ENCODE measurements at regions not wholly inside any gene's neighbourhood (a gene's known extent, or its start where the extent isn't known, plus 50 kb on each side); places are given as distances from the start of the nearest gene placed in this dataset.

GRCh38 chr13:109436841-109437240, 349.5 kb downstream of the IRS2 start:
- Mint-ChIP-seq H3K9me3 (ENCODE audit: insufficient read depth) (peaks cover 5% of the 10 kb centered on the region), H3K27me3 (ENCODE audit: low read depth) (no peaks in the 10 kb centered on the region), H3K4me3 (no peak overlapping the region), H3K4me1 (ENCODE audit: low read depth) (no peaks in the 10 kb centered on the region), H3K27ac (no peak overlapping the region), H3K36me3 (ENCODE audit: low read depth) (no peaks in the 10 kb centered on the region)
- DNase-seq = no peak
- ChIA-PET CTCF (no interaction called here), POLR2A (no interaction called here)
- no peak for ATAC-seq

GRCh38 chr13:109436055-109436622, 350.2 kb downstream of the IRS2 start:
- H3K36me3 Mint-ChIP-seq (ENCODE audit: low read depth) = no peaks in the 10 kb centered on the region
- H3K9me3 Mint-ChIP-seq (ENCODE audit: insufficient read depth) = peaks cover 5% of the 10 kb centered on the region

GRCh38 chr13:109431217-109431616, 355.2 kb downstream of the IRS2 start:
- ATAC-seq (no peak), DNase-seq (no peak)
- Mint-ChIP-seq H3K36me3 (ENCODE audit: low read depth) (no peaks in the 10 kb centered on the region), H3K27ac (no peak overlapping the region), H3K4me3 (no peak overlapping the region), H3K9me3 (ENCODE audit: insufficient read depth) (peaks cover 5% of the 10 kb centered on the region), H3K27me3 (ENCODE audit: low read depth) (no peaks in the 10 kb centered on the region), H3K4me1 (ENCODE audit: low read depth) (peaks cover 3% of the 10 kb centered on the region)
- POLR2A ChIA-PET = no interaction called here
- CTCF ChIA-PET = no interaction called here

More at GRCh38 chr13:109436055-109436622, 350.2 kb downstream of the IRS2 start:
- no peak overlapping the region for H3K4me3 Mint-ChIP-seq
- ChIA-PET POLR2A (no interaction called here), CTCF (no interaction called here)
- DNase-seq (no peak), ATAC-seq (no peak)
- H3K4me1 Mint-ChIP-seq (ENCODE audit: low read depth) = no peaks in the 10 kb centered on the region
- H3K27ac Mint-ChIP-seq = no peak overlapping the region
- no peaks in the 10 kb centered on the region for H3K27me3 Mint-ChIP-seq (ENCODE audit: low read depth)

GRCh38 chr13:109428146-109428545, 358.2 kb downstream of the IRS2 start:
- peaks cover 2% of the 10 kb centered on the region for H3K9me3 Mint-ChIP-seq (ENCODE audit: insufficient read depth)
- H3K36me3 Mint-ChIP-seq (ENCODE audit: low read depth) = no peaks in the 10 kb centered on the region
- H3K4me3 Mint-ChIP-seq = no peak overlapping the region
- H3K4me1 Mint-ChIP-seq (ENCODE audit: low read depth) = peaks cover 3% of the 10 kb centered on the region
- H3K27me3 Mint-ChIP-seq (ENCODE audit: low read depth) = no peaks in the 10 kb centered on the region
- ChIA-PET POLR2A (no interaction called here), CTCF (no interaction called here)
- no peak for DNase-seq
- H3K27ac Mint-ChIP-seq = no peak overlapping the region
- no peak for ATAC-seq

- DNase-seq (no peak), ATAC-seq (no peak)
- Mint-ChIP-seq H3K4me1 (ENCODE audit: low read depth) (peaks cover 3% of the 10 kb centered on the region), H3K27me3 (ENCODE audit: low read depth) (peaks cover 2% of the 10 kb centered on the region), H3K9me3 (ENCODE audit: insufficient read depth) (no peaks in the 10 kb centered on the region), H3K27ac (no peak overlapping the region), H3K4me3 (no peak overlapping the region), H3K36me3 (ENCODE audit: low read depth) (no peaks in the 10 kb centered on the region)
- POLR2A ChIA-PET = no interaction called here
- CTCF ChIA-PET = no interaction called here
Observed at GRCh38 chr13:109427695-109428094, 358.7 kb downstream of the IRS2 start.

- H3K36me3 Mint-ChIP-seq (ENCODE audit: low read depth) = no peaks in the 10 kb centered on the region
- H3K9me3 Mint-ChIP-seq (ENCODE audit: insufficient read depth) = no peaks in the 10 kb centered on the region
- ATAC-seq (no peak), DNase-seq (no peak)
- ChIA-PET POLR2A (no interaction called here), CTCF (no interaction called here)
- peaks cover 2% of the 10 kb centered on the region for H3K27me3 Mint-ChIP-seq (ENCODE audit: low read depth)
- H3K4me3 Mint-ChIP-seq = no peak overlapping the region
- no peak overlapping the region for H3K27ac Mint-ChIP-seq
- H3K4me1 Mint-ChIP-seq (ENCODE audit: low read depth) = peaks cover 6% of the 10 kb centered on the region
Observed at GRCh38 chr13:109427148-109427547, 359.2 kb downstream of the IRS2 start.

GRCh38 chr13:109426690-109426990, 359.7 kb downstream of the IRS2 start:
- Mint-ChIP-seq H3K27ac (no peak overlapping the region), H3K4me1 (ENCODE audit: low read depth) (peaks cover 8% of the 10 kb centered on the region)

GRCh38 chr13:109425821-109426689, 360.3 kb downstream of the IRS2 start:
- Mint-ChIP-seq H3K4me3 (no peak overlapping the region), H3K36me3 (ENCODE audit: low read depth) (no peaks in the 10 kb centered on the region), H3K9me3 (ENCODE audit: insufficient read depth) (no peaks in the 10 kb centered on the region), H3K4me1 (ENCODE audit: low read depth) (peaks cover 8% of the 10 kb centered on the region), H3K27ac (no peak overlapping the region), H3K27me3 (ENCODE audit: low read depth) (peaks cover 2% of the 10 kb centered on the region)
- ChIA-PET POLR2A (no interaction called here), CTCF (no interaction called here)
- DNase-seq = no peak
- ATAC-seq = no peak

More at GRCh38 chr13:109426690-109426990, 359.7 kb downstream of the IRS2 start:
- ATAC-seq (no peak), DNase-seq (no peak)
- H3K27me3 Mint-ChIP-seq (ENCODE audit: low read depth) = peaks cover 2% of the 10 kb centered on the region
- H3K4me3 Mint-ChIP-seq = no peak overlapping the region
- ChIA-PET CTCF (no interaction called here), POLR2A (no interaction called here)
- H3K9me3 Mint-ChIP-seq (ENCODE audit: insufficient read depth) = no peaks in the 10 kb centered on the region
- no peaks in the 10 kb centered on the region for H3K36me3 Mint-ChIP-seq (ENCODE audit: low read depth)

GRCh38 chr13:109422161-109422560, 364.2 kb downstream of the IRS2 start:
- no peak overlapping the region for H3K4me3 Mint-ChIP-seq
- no peak overlapping the region for H3K27ac Mint-ChIP-seq
- ChIA-PET CTCF (no interaction called here), POLR2A (no interaction called here)
- no peak for DNase-seq
- H3K36me3 Mint-ChIP-seq (ENCODE audit: low read depth) = no peaks in the 10 kb centered on the region
- ATAC-seq = no peak
- no peaks in the 10 kb centered on the region for H3K9me3 Mint-ChIP-seq (ENCODE audit: insufficient read depth)
- H3K4me1 Mint-ChIP-seq (ENCODE audit: low read depth) = peaks cover 4% of the 10 kb centered on the region
- H3K27me3 Mint-ChIP-seq (ENCODE audit: low read depth) = peaks cover 4% of the 10 kb centered on the region

GRCh38 chr13:109419896-109420295, 366.5 kb downstream of the IRS2 start:
- ChIA-PET CTCF (no interaction called here), POLR2A (no interaction called here)
- Mint-ChIP-seq H3K9me3 (ENCODE audit: insufficient read depth) (no peaks in the 10 kb centered on the region), H3K4me1 (ENCODE audit: low read depth) (peaks cover 4% of the 10 kb centered on the region), H3K36me3 (ENCODE audit: low read depth) (no peaks in the 10 kb centered on the region), H3K27me3 (ENCODE audit: low read depth) (peaks cover 4% of the 10 kb centered on the region), H3K27ac (no peak overlapping the region), H3K4me3 (no peak overlapping the region)
- ATAC-seq (no peak), DNase-seq (no peak)

- Mint-ChIP-seq H3K36me3 (ENCODE audit: low read depth) (no peaks in the 10 kb centered on the region), H3K27me3 (ENCODE audit: low read depth) (peaks cover 4% of the 10 kb centered on the region), H3K4me3 (no peak overlapping the region), H3K27ac (no peak overlapping the region), H3K4me1 (ENCODE audit: low read depth) (peaks cover 4% of the 10 kb centered on the region), H3K9me3 (ENCODE audit: insufficient read depth) (no peaks in the 10 kb centered on the region)
- ChIA-PET CTCF (no interaction called here), POLR2A (no interaction called here)
- ATAC-seq (no peak), DNase-seq (no peak)
Observed at GRCh38 chr13:109418111-109418510, 368.3 kb downstream of the IRS2 start.

GRCh38 chr13:109416001-109416400, 370.4 kb downstream of the IRS2 start:
- H3K27ac Mint-ChIP-seq = no peak overlapping the region
- CTCF ChIA-PET = no interaction called here

GRCh38 chr13:109415057-109415456, 371.3 kb downstream of the IRS2 start:
- no peak for ATAC-seq
- ChIA-PET CTCF (no interaction called here), POLR2A (no interaction called here)
- no peaks in the 10 kb centered on the region for H3K36me3 Mint-ChIP-seq (ENCODE audit: low read depth)
- H3K4me3 Mint-ChIP-seq = no peak overlapping the region
- no peaks in the 10 kb centered on the region for H3K4me1 Mint-ChIP-seq (ENCODE audit: low read depth)
- H3K27ac Mint-ChIP-seq = no peak overlapping the region
- H3K9me3 Mint-ChIP-seq (ENCODE audit: insufficient read depth) = no peaks in the 10 kb centered on the region
- DNase-seq = no peak
- peaks cover 5% of the 10 kb centered on the region for H3K27me3 Mint-ChIP-seq (ENCODE audit: low read depth)

More at GRCh38 chr13:109416001-109416400, 370.4 kb downstream of the IRS2 start:
- DNase-seq (no peak), ATAC-seq (no peak)
- no peaks in the 10 kb centered on the region for H3K4me1 Mint-ChIP-seq (ENCODE audit: low read depth)
- H3K36me3 Mint-ChIP-seq (ENCODE audit: low read depth) = no peaks in the 10 kb centered on the region
- peaks cover 5% of the 10 kb centered on the region for H3K27me3 Mint-ChIP-seq (ENCODE audit: low read depth)
- POLR2A ChIA-PET = no interaction called here
- no peak overlapping the region for H3K4me3 Mint-ChIP-seq
- no peaks in the 10 kb centered on the region for H3K9me3 Mint-ChIP-seq (ENCODE audit: insufficient read depth)
